Parathyroid adenoma (tissue), 2 donors: ENCODE measurements at regions not wholly inside any gene's neighbourhood (a gene's known extent, or its start where the extent isn't known, plus 50 kb on each side); places are given as distances from the start of the nearest gene placed in this dataset.

Experiments used
- H2AFZ ChIP-seq: fragments of 300-600 bp; sonication (generic); one replicate; pipeline ENCODE4 v1.7.0; 2017; ENCODE audit warnings: antibody characterized with exemption, mild to moderate bottlenecking
- H3K27ac ChIP-seq: fragments of 300-600 bp; sonication (generic); one replicate; pipeline ENCODE4 v1.7.0; 2017
- H3K27me3 ChIP-seq: fragments of 300-600 bp; sonication (generic); one replicate; pipeline ENCODE4 v1.7.0; 2017; ENCODE audit warnings: low read length; ENCODE audit not compliant: control insufficient read depth, insufficient read depth
- H3K36me3 ChIP-seq: fragments of 300-600 bp; sonication (generic); one replicate; pipeline ENCODE4 v1.7.0; 2017; ENCODE audit warnings: low read length; ENCODE audit not compliant: control insufficient read depth, insufficient read depth
- H3K4me1 ChIP-seq: fragments of 300-600 bp; sonication (generic); one replicate; pipeline ENCODE4 v1.7.0; 2017; ENCODE audit warnings: control low read depth
- H3K4me2 ChIP-seq: fragments of 300-600 bp; sonication (generic); one replicate; pipeline ENCODE4 v1.7.0; 2017; ENCODE audit warnings: low read length
- H3K4me3 ChIP-seq: fragments of 300-600 bp; sonication (generic); one replicate; pipeline ENCODE4 v1.7.0; 2017; ENCODE audit warnings: low read depth, low read length
- H3K79me2 ChIP-seq: fragments of 300-600 bp; sonication (generic); one replicate; pipeline ENCODE4 v1.7.0; 2017; ENCODE audit warnings: control low read depth
- H3K9ac ChIP-seq: fragments of 300-600 bp; sonication (generic); one replicate; pipeline ENCODE4 v1.7.0; 2017; ENCODE audit warnings: mild to moderate bottlenecking
- H3K9me3 ChIP-seq: fragments of 300-600 bp; sonication (generic); one replicate; pipeline ENCODE4 v1.7.0; 2017; ENCODE audit warnings: low read length; ENCODE audit not compliant: control insufficient read depth
- TF ChIP-seq, protein P1 (sequence below): fragments of 300-600 bp; sonication (generic); IDR thresholded peaks from one replicate; pipeline ENCODE4 v1.7.0; 2017; ENCODE audit warnings: antibody characterized with exemption, mild to moderate bottlenecking
- donor health status: primary hyperparathyroidism.

GRCh38 chr6:120916844-120917243, 417.4 kb downstream of the TBC1D32 start:
- no peaks in the 10 kb centered on the region for H3K79me2 ChIP-seq
- no peak overlapping the region for H3K27ac ChIP-seq
- no peaks in the 10 kb centered on the region for H3K4me1 ChIP-seq
- H3K4me3 ChIP-seq, result no peak overlapping the region
- TF ChIP-seq, protein P1, sequence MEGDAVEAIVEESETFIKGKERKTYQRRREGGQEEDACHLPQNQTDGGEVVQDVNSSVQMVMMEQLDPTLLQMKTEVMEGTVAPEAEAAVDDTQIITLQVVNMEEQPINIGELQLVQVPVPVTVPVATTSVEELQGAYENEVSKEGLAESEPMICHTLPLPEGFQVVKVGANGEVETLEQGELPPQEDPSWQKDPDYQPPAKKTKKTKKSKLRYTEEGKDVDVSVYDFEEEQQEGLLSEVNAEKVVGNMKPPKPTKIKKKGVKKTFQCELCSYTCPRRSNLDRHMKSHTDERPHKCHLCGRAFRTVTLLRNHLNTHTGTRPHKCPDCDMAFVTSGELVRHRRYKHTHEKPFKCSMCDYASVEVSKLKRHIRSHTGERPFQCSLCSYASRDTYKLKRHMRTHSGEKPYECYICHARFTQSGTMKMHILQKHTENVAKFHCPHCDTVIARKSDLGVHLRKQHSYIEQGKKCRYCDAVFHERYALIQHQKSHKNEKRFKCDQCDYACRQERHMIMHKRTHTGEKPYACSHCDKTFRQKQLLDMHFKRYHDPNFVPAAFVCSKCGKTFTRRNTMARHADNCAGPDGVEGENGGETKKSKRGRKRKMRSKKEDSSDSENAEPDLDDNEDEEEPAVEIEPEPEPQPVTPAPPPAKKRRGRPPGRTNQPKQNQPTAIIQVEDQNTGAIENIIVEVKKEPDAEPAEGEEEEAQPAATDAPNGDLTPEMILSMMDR, result no peak
- no peak overlapping the region for H3K4me2 ChIP-seq
- no peaks in the 10 kb centered on the region for H3K36me3 ChIP-seq
- H3K9me3 ChIP-seq, result no peaks in the 10 kb centered on the region
- no peaks in the 10 kb centered on the region for H3K27me3 ChIP-seq
- no peak overlapping the region for H2AFZ ChIP-seq
- no peak overlapping the region for H3K9ac ChIP-seq

DNA sequence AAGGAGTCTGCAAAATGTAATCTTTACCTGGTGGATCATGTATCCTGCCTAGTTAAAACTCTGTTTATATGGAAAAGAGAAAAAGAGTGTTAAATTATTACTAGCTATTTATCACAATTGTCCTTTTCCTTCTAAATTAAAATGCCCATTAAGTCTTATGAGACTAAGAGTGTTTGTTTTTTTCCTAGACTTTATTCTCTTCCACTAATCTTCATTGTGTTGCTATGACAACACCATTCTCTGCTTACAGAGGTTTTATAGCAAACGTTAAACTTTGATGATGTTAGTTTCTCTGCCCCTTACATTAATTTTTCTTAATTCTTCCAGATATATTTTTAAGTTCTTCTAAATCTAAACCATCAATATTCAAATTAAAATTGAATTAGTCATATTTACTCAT, 420.8 kb downstream of the TBC1D32 start:
- no peak overlapping the region for H2AFZ ChIP-seq
- H3K4me1 ChIP-seq, result no peaks in the 10 kb centered on the region
- no peak overlapping the region for H3K27ac ChIP-seq
- TF ChIP-seq, protein P1, result no peak
- no peak overlapping the region for H3K9ac ChIP-seq
- H3K9me3 ChIP-seq, result no peaks in the 10 kb centered on the region
- H3K4me3 ChIP-seq, result no peak overlapping the region
- no peaks in the 10 kb centered on the region for H3K36me3 ChIP-seq
- no peaks in the 10 kb centered on the region for H3K27me3 ChIP-seq
- H3K79me2 ChIP-seq, result no peaks in the 10 kb centered on the region
- H3K4me2 ChIP-seq, result no peak overlapping the region

- Histone ChIP-seq H3K79me2 (no peaks in the 10 kb centered on the region), H3K9ac (no peak overlapping the region)
Measured at GRCh38 chr6:120908767-120909166, 425.5 kb downstream of the TBC1D32 start.

GRCh38 chr6:120903836-120904235, 430.4 kb downstream of the TBC1D32 start:
- TF ChIP-seq, protein P1, result no peak
- Histone ChIP-seq H3K27me3 (no peaks in the 10 kb centered on the region), H3K9ac (no peak overlapping the region), H3K4me3 (no peak overlapping the region), H3K36me3 (no peaks in the 10 kb centered on the region), H3K9me3 (no peaks in the 10 kb centered on the region), H3K79me2 (no peaks in the 10 kb centered on the region), H3K27ac (no peak overlapping the region), H3K4me1 (no peaks in the 10 kb centered on the region), H2AFZ (no peak overlapping the region), H3K4me2 (no peak overlapping the region)

More at GRCh38 chr6:120908767-120909166, 425.5 kb downstream of the TBC1D32 start:
- Histone ChIP-seq H3K4me3 (no peak overlapping the region), H3K27ac (no peak overlapping the region), H2AFZ (no peak overlapping the region), H3K9me3 (no peaks in the 10 kb centered on the region), H3K4me2 (no peak overlapping the region), H3K27me3 (no peaks in the 10 kb centered on the region), H3K4me1 (no peaks in the 10 kb centered on the region), H3K36me3 (no peaks in the 10 kb centered on the region)
- TF ChIP-seq, protein P1, result no peak

DNA sequence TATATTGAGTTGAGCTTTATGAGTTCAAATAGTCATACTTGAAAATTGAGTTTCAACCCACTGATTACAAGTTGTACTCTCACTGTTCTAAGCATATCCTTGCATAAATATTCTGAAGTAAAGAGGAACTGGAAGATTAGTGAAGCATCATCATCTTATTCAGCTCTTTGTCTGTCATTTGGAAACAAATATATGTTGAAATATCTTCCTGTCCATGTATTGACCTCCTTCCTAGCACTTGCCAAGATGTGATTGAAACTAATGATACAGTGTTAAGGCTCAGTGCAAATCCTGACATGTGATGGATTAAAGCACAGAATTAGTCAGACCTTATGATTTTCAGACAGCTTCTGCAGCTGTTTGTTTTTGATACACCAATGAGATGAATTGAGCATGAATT, 434.3 kb downstream of the TBC1D32 start:
- H3K4me3 ChIP-seq, result no peak overlapping the region
- no peaks in the 10 kb centered on the region for H3K36me3 ChIP-seq
- H3K27ac ChIP-seq, result no peak overlapping the region
- H3K4me2 ChIP-seq, result no peak overlapping the region
- H2AFZ ChIP-seq, result no peak overlapping the region
- H3K4me1 ChIP-seq, result no peaks in the 10 kb centered on the region
- TF ChIP-seq, protein P1, result no peak
- H3K9ac ChIP-seq, result no peak overlapping the region
- H3K27me3 ChIP-seq, result no peaks in the 10 kb centered on the region
- H3K79me2 ChIP-seq, result no peaks in the 10 kb centered on the region
- H3K9me3 ChIP-seq, result no peaks in the 10 kb centered on the region
